ENCODE measurements at regions not wholly inside any gene's neighbourhood (a gene's known extent, or its start where the extent isn't known, plus 50 kb on each side); places are given as distances from the start of the nearest gene placed in this dataset.

- TF ChIP-seq KDM4A (IDR thresholded peaks at IDR 0.05; ENCODE audit: low read depth, low read length, severe bottlenecking) (no peak), TAF7 (optimal IDR thresholded peaks at IDR 0.05; ENCODE audit: borderline replicate concordance, low read depth, low read length) (no peak), E2F6 (IDR thresholded peaks at IDR 0.05) (no peak), SAP30 (IDR thresholded peaks at IDR 0.05; ENCODE audit: insufficient read depth, insufficient replicate concordance, low read length) (no peak)
These were observed 296.1 kb upstream of the GULP1 start (continued) for GRCh38 chr2:187995556-187995955.

Data from H1 (cell line).